Mesendoderm (in vitro differentiated cells): ENCODE measurements at regions not wholly inside any gene's neighbourhood (a gene's known extent, or its start where the extent isn't known, plus 50 kb on each side); places are given as distances from the start of the nearest gene placed in this dataset.

ENCODE experiments used
- DNase-seq: peaks from one replicate; pipeline ENCODE4 v3.0.0; 2013
- H2AK5ac ChIP-seq: 2 replicates; pipeline ENCODE4 v1.6.1; 2013; ENCODE audit warnings: low read length, inconsistent platforms
- H2BK120ac ChIP-seq: 2 replicates; pipeline ENCODE4 v1.6.1; 2013; ENCODE audit warnings: low read depth, mild to moderate bottlenecking, low read length, moderate library complexity, mixed read lengths
- H2BK15ac ChIP-seq: replicated peaks from 2 replicates; pipeline ENCODE4 v1.6.1; 2013; ENCODE audit warnings: low read depth, mild to moderate bottlenecking, moderate library complexity
- H2BK5ac ChIP-seq: 2 replicates; pipeline ENCODE4 v1.6.1; 2013; ENCODE audit warnings: low read length, inconsistent platforms
- H3K18ac ChIP-seq: 2 replicates; pipeline ENCODE4 v1.6.1; 2013; ENCODE audit warnings: mild to moderate bottlenecking, low read length, mixed read lengths
- H3K23ac ChIP-seq: one replicate; pipeline ENCODE4 v1.6.1; 2013; ENCODE audit warnings: low read length
- H3K27ac ChIP-seq: 2 replicates; pipeline ENCODE4 v1.5.1; 2013; ENCODE audit warnings: low read depth, mild to moderate bottlenecking, inconsistent platforms, low read length, moderate library complexity
- H3K27me3 ChIP-seq: 2 replicates; pipeline ENCODE4 v1.6.1; 2013; ENCODE audit warnings: low read length, control low read depth, mild to moderate bottlenecking, inconsistent platforms; ENCODE audit not compliant: insufficient read depth, poor library complexity
- H3K36me3 ChIP-seq: 2 replicates; pipeline ENCODE4 v1.6.1; 2013; ENCODE audit warnings: low read length, inconsistent platforms; ENCODE audit not compliant: control insufficient read depth, insufficient read depth
- H3K4ac ChIP-seq: one replicate; pipeline ENCODE4 v1.6.1; 2013; ENCODE audit warnings: low read depth, mild to moderate bottlenecking, low read length, moderate library complexity
- H3K4me1 ChIP-seq: 2 replicates; pipeline ENCODE4 v1.6.1; 2013; ENCODE audit warnings: low read depth, low read length, inconsistent platforms; ENCODE audit not compliant: control insufficient read depth
- H3K4me2 ChIP-seq: 2 replicates; pipeline ENCODE4 v1.6.1; 2013; ENCODE audit warnings: low read length
- H3K4me3 ChIP-seq: 2 replicates; pipeline ENCODE4 v1.5.1; 2013; ENCODE audit warnings: mild to moderate bottlenecking, low read length
- H3K56ac ChIP-seq: one replicate; pipeline ENCODE4 v1.6.1; 2013; ENCODE audit warnings: low read length
- H3K79me1 ChIP-seq: 2 replicates; pipeline ENCODE4 v1.6.1; 2013; ENCODE audit warnings: low read length, inconsistent platforms
- H3K79me2 ChIP-seq: 2 replicates; pipeline ENCODE4 v1.6.1; 2013; ENCODE audit warnings: mild to moderate bottlenecking, low read length; ENCODE audit not compliant: control insufficient read depth, insufficient read depth
- H3K9ac ChIP-seq: 2 replicates; pipeline ENCODE4 v1.6.1; 2013; ENCODE audit warnings: low read length, inconsistent platforms
- H4K5ac ChIP-seq: one replicate; pipeline ENCODE4 v1.6.1; 2013; ENCODE audit warnings: low read length
- H4K8ac ChIP-seq: one replicate; pipeline ENCODE4 v1.6.1; 2013; ENCODE audit warnings: low read depth, mild to moderate bottlenecking, control low read depth, low read length, moderate library complexity
- WGBS: extraction: QIAGEN DNeasy Blood & Tissue Kit; methylation state at CpG from one replicate; pipeline ENCODE4 v1.1.7; 2013; ENCODE audit warnings: low lambda C conversion rate, missing lambda C conversion rate; ENCODE audit not compliant: insufficient coverage; ENCODE audit errors: extremely low coverage; 5-methylcytosine and 5-hydroxymethylcytosine counted together

GRCh38 chr5:167332309-167332708 lies 959.1 kb upstream of the WWC1 start:
- H3K4me1 ChIP-seq, result no peaks in the 10 kb centered on the region
- H3K79me1 ChIP-seq, result no peaks in the 10 kb centered on the region
- no peak overlapping the region for H3K4me2 ChIP-seq
- DNase-seq, result no peak
- H2BK120ac ChIP-seq, result no peak overlapping the region
- H2BK5ac ChIP-seq, result no peak overlapping the region
- H4K5ac ChIP-seq, result no peak overlapping the region
- no peak overlapping the region for H3K9ac ChIP-seq
- H4K8ac ChIP-seq, result no peak overlapping the region
- H3K23ac ChIP-seq, result no peak overlapping the region
- no peaks in the 10 kb centered on the region for H3K79me2 ChIP-seq
- no peak overlapping the region for H3K4ac ChIP-seq
- H3K4me3 ChIP-seq, result no peak overlapping the region
- no peaks in the 10 kb centered on the region for H3K27me3 ChIP-seq
- H3K36me3 ChIP-seq, result no peaks in the 10 kb centered on the region
- no peak overlapping the region for H3K18ac ChIP-seq
- no CpG with 5 or more reads among the region's 5 CpGs for WGBS
- H3K27ac ChIP-seq, result no peak overlapping the region
- no peak overlapping the region for H3K56ac ChIP-seq
- no peak overlapping the region for H2AK5ac ChIP-seq
- no peak overlapping the region for H2BK15ac ChIP-seq

GRCh38 chr5:167336161-167336560 lies 955.3 kb upstream of the WWC1 start:
- Histone ChIP-seq H2BK15ac (no peak overlapping the region), H3K4me3 (no peak overlapping the region), H2BK5ac (no peak overlapping the region), H3K4ac (no peak overlapping the region), H3K79me2 (no peaks in the 10 kb centered on the region), H2AK5ac (no peak overlapping the region), H3K4me1 (no peaks in the 10 kb centered on the region), H3K4me2 (no peak overlapping the region), H3K27ac (no peak overlapping the region), H3K9ac (no peak overlapping the region), H3K18ac (no peak overlapping the region), H3K27me3 (no peaks in the 10 kb centered on the region), H3K79me1 (no peaks in the 10 kb centered on the region), H3K56ac (no peak overlapping the region), H2BK120ac (no peak overlapping the region), H3K36me3 (no peaks in the 10 kb centered on the region), H4K8ac (no peak overlapping the region), H3K23ac (no peak overlapping the region), H4K5ac (no peak overlapping the region)
- no peak for DNase-seq
- no CpG with 5 or more reads among the region's 2 CpGs for WGBS

- Histone ChIP-seq H3K36me3 (no peaks in the 10 kb centered on the region), H2AK5ac (no peak overlapping the region), H2BK15ac (no peak overlapping the region), H3K9ac (no peak overlapping the region), H3K4me3 (no peak overlapping the region), H3K4me2 (no peak overlapping the region), H2BK120ac (no peak overlapping the region), H3K27me3 (no peaks in the 10 kb centered on the region), H3K79me1 (no peaks in the 10 kb centered on the region), H3K27ac (no peak overlapping the region), H3K56ac (no peak overlapping the region), H3K23ac (no peak overlapping the region), H3K4ac (no peak overlapping the region), H4K5ac (no peak overlapping the region), H4K8ac (no peak overlapping the region), H3K4me1 (no peaks in the 10 kb centered on the region), H3K79me2 (no peaks in the 10 kb centered on the region), H2BK5ac (no peak overlapping the region), H3K18ac (no peak overlapping the region)
- no peak for DNase-seq
- no CpG with 5 or more reads among the region's 1 CpG for WGBS
These were observed 952.2 kb upstream of the WWC1 start for GRCh38 chr5:167339205-167339604.

GRCh38 chr5:167346461-167346860 lies 945.0 kb upstream of the WWC1 start:
- no peak overlapping the region for H4K8ac ChIP-seq
- no CpG with 5 or more reads among the region's 4 CpGs for WGBS
- no peak overlapping the region for H2AK5ac ChIP-seq
- H3K27ac ChIP-seq, result no peak overlapping the region
- no peak overlapping the region for H3K4ac ChIP-seq
- H3K4me1 ChIP-seq, result no peaks in the 10 kb centered on the region
- H3K27me3 ChIP-seq, result no peaks in the 10 kb centered on the region
- no peak overlapping the region for H3K4me3 ChIP-seq
- H3K79me1 ChIP-seq, result no peaks in the 10 kb centered on the region
- DNase-seq, result no peak
- H3K56ac ChIP-seq, result no peak overlapping the region
- no peak overlapping the region for H3K23ac ChIP-seq
- H4K5ac ChIP-seq, result no peak overlapping the region
- no peak overlapping the region for H3K4me2 ChIP-seq
- H3K9ac ChIP-seq, result no peak overlapping the region
- H2BK120ac ChIP-seq, result no peak overlapping the region
- no peak overlapping the region for H3K18ac ChIP-seq
- H3K79me2 ChIP-seq, result no peaks in the 10 kb centered on the region
- H3K36me3 ChIP-seq, result no peaks in the 10 kb centered on the region
- H2BK15ac ChIP-seq, result no peak overlapping the region
- no peak overlapping the region for H2BK5ac ChIP-seq

GRCh38 chr5:167348251-167348926 lies 943.1 kb upstream of the WWC1 start:
- Histone ChIP-seq H4K5ac (no peak overlapping the region), H3K56ac (no peak overlapping the region), H3K4me2 (no peak overlapping the region), H2AK5ac (no peak overlapping the region), H3K4me3 (no peak overlapping the region), H3K27ac (no peak overlapping the region), H3K4me1 (no peaks in the 10 kb centered on the region), H3K18ac (no peak overlapping the region), H3K36me3 (no peaks in the 10 kb centered on the region), H3K9ac (no peak overlapping the region), H2BK120ac (no peak overlapping the region), H3K79me2 (no peaks in the 10 kb centered on the region), H2BK15ac (no peak overlapping the region), H3K23ac (no peak overlapping the region), H3K79me1 (no peaks in the 10 kb centered on the region), H3K4ac (no peak overlapping the region), H2BK5ac (no peak overlapping the region), H3K27me3 (no peaks in the 10 kb centered on the region), H4K8ac (no peak overlapping the region)
- WGBS, result no CpG with 5 or more reads among the region's 12 CpGs
- no peak for DNase-seq

GRCh38 chr5:167348980-167349379 lies 942.5 kb upstream of the WWC1 start:
- no peaks in the 10 kb centered on the region for H3K36me3 ChIP-seq
- H3K27ac ChIP-seq, result no peak overlapping the region
- no peak overlapping the region for H3K18ac ChIP-seq
- no CpG with 5 or more reads among the region's 3 CpGs for WGBS
- H3K27me3 ChIP-seq, result no peaks in the 10 kb centered on the region
- no peaks in the 10 kb centered on the region for H3K79me1 ChIP-seq
- no peak overlapping the region for H3K4ac ChIP-seq
- H4K5ac ChIP-seq, result no peak overlapping the region
- no peak for DNase-seq
- no peaks in the 10 kb centered on the region for H3K4me1 ChIP-seq
- no peak overlapping the region for H3K4me3 ChIP-seq
- no peak overlapping the region for H3K23ac ChIP-seq
- H3K4me2 ChIP-seq, result no peak overlapping the region
- no peak overlapping the region for H2BK5ac ChIP-seq
- no peak overlapping the region for H3K56ac ChIP-seq
- no peak overlapping the region for H3K9ac ChIP-seq
- H4K8ac ChIP-seq, result no peak overlapping the region
- no peaks in the 10 kb centered on the region for H3K79me2 ChIP-seq
- H2BK15ac ChIP-seq, result no peak overlapping the region
- no peak overlapping the region for H2BK120ac ChIP-seq
- H2AK5ac ChIP-seq, result no peak overlapping the region
